ENCODE measurements at regions not wholly inside any gene's neighbourhood (a gene's known extent, or its start where the extent isn't known, plus 50 kb on each side); places are given as distances from the start of the nearest gene placed in this dataset.

GRCh38 chr3:40968666-40969065 lies 230.6 kb upstream of the CTNNB1 start:
- DNase-seq, result no peak

DNA sequence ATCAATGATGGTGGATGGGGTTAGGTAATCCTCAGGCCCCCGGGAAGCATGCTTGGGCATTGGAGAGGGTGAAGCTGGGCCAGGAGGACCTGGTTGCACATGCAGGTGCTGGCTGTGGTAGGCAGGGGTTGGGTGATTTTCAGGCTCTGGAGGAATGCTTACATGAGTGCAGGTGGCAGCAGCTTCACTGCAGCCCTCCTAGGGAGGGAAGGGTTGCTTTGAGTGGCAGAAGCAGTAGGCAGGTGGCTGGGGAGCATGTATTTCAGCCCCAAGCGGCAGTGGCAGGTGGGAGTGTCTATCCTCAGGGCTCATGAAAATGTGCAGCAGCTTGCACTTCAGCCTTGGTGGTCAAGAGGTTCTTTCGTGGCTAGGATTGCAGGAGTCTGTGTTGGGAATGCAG lies 230.0 kb upstream of the CTNNB1 start:
- no peak for DNase-seq

DNA sequence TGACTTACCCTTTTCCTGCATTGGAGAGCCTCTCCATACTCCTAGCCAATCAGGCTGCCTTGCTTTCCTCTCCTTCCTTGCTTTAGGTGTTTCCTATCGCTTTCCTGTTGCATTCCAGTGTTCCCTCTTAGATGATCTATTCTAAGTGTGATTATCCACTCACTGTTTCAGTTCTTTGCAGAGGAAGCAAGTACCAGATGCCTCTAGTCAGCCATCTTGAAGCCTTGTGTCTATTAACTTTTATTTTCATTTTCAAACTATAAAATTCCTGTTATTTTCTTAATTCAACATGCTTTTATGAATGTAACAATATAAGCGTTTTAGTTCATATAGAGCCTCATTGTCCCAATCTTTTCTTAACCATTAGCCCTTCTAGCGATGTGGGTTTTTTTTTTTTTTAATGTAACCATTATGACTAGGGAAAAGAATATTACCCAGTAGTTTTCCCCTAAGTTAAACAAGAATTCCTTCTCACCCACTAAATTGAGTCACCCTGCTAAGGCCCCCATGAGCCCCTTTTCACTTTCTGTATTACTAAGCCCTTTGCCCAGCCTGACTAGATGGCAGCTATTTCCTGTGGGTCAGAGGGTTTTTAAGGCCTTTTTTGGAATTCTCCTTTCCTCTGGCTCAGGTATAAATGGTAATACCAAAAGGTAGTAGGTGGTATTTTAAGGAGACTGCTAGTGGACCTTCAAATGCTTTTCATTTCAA lies 229.4 kb upstream of the CTNNB1 start:
- no peak for DNase-seq

GRCh38 chr3:40971191-40972168 lies 227.8 kb upstream of the CTNNB1 start:
- no peak for DNase-seq

- no peak for DNase-seq
Observed at GRCh38 chr3:40972350-40972749, 227.0 kb upstream of the CTNNB1 start.

GRCh38 chr3:40973141-40973540 lies 226.2 kb upstream of the CTNNB1 start:
- DNase-seq, result no peak

DNA sequence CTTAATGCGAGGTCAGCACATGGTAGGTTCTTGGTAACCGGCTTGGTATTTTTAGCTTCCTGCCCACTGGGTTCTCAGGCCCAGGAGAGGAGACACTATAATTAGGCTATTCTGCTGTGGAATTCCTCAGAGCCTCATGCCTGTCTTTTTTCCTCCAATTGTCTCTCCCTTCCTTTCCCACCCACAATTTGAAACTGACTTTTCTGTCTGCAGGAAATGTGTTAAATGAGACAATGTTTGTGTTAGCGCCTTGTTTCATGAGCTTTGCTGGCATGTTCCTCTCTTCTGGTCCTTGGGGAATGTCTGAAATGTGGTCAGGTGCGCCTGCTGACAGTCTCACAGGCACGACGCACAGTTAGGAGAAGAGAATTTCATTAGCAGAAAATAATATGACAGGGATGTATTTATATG lies 223.6 kb upstream of the CTNNB1 start:
- no peak for DNase-seq

DNA sequence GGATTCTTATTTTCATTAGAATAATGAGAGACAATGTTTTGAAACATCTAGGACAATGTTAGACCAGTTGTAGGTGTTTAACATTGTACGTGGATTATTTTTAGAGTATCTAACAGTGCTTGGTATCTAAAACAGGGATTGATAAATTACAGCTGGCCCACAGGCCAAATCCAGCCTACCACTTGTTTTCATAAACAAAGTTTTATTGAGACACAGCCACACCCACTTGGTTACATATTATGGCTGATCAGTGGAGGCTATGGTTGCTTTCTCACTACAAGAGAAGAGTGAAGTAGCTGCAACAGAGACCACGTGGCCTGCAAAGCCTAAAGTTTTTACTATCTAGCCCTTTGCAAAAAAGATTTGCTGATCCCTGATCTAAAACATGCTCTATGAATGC lies 223.1 kb upstream of the CTNNB1 start:
- no peak for DNase-seq

DNA sequence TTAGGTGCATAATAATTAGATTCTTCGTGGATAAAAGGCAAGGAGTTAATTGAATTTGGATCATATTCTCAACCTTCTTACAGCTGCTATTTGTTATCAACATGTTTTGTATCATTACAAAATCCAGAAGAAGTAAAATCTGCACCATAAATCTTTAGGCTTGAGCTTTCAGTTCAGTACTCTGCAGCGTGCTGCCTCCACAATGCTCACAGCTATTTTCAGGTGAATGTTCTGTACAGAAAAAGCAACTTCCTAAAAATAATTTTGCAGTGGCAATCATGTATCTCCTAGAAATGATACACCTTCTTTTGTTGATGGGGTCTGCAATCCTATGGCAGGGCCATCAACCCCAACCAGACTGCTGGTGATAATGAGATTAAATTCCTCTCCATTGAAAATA lies 220.9 kb upstream of the CTNNB1 start:
- DNase-seq, result no peak

GRCh38 chr3:40979962-40980361 lies 219.3 kb upstream of the CTNNB1 start:
- DNase-seq, result no peak

DNA sequence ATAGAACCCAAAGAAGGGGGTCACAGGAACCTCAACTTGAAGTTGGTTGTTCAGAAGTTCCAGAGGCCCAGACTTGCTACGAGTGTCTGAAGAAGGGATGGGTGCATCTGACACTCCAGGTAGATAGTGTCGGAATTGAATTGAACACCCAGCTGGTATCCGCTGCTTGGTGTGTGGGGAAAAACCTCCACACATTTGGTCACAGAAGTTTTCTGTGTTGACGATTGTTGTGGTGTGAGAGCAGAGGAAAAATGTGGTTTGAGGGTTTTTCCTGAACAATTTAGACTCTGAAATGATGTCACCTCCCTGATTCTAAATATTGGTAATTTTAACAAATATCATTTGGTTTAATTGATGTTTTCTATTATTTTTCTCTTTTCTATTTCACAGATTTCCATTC lies 218.8 kb upstream of the CTNNB1 start:
- DNase-seq, result no peak

- DNase-seq, result no peak
Observed at GRCh38 chr3:40985195-40985594, 214.1 kb upstream of the CTNNB1 start.

- no peak for DNase-seq
Observed at GRCh38 chr3:40988468-40988867, 210.8 kb upstream of the CTNNB1 start.

- DNase-seq, result no peak
Observed at GRCh38 chr3:40989141-40990061, 209.9 kb upstream of the CTNNB1 start.

GRCh38 chr3:40990062-40990456 lies 209.2 kb upstream of the CTNNB1 start:
- DNase-seq, result no peak

DNA sequence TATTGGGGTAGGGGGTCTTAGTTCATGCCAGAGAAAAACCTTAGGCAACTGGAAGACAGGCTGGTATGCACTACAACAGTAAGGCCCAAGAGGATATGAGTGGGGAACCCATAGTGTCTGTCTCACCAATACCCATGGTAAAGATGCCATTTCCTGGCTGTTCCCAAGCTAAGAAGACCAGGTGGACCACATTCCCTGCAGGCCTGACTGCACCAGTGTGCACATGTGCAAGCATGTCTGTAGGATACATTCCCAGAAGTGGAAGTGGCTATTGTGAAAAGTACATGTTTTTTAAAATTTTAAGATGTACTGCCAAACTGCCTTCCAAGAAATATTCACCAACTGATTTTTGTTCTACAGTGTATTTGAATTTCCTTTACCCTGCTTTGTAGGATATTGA lies 207.3 kb upstream of the CTNNB1 start:
- DNase-seq, result no peak

DNA sequence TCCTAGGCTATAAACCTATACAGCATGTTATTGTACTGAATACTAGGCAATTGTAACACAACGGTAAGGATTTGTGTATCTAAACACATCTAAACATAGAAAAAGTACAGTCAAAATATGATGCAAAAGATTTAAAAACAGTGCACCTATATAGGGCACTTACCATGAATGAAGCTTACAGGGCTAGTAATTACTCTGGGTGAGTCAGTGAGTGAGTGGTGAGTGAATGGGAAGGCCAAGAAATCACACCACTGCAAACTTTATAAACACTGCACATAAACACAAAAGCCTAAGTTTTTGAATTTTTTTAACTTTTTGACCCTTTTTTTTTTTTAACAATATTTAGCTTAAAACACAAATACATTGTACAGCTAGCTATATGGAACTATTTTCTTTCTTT lies 204.7 kb upstream of the CTNNB1 start:
- DNase-seq, result no peak

DNA sequence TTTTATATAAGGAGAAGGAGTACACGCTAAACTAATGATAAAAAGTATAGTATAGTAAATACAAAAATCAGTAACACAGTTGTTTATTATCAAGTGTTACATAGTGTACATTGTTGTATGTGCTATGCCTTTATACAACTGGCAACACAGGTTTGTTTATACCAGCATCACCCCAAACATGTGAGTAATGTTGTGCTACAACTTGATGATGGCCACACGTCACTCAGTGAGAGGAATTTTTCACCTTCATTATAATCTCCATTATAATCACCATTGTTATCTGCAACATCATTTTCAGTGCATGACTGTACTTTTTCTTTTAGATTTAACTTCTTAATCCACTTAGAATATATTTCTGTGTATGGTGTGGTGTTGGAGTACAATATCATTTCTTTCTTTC lies 204.0 kb upstream of the CTNNB1 start:
- no peak for DNase-seq

DNA sequence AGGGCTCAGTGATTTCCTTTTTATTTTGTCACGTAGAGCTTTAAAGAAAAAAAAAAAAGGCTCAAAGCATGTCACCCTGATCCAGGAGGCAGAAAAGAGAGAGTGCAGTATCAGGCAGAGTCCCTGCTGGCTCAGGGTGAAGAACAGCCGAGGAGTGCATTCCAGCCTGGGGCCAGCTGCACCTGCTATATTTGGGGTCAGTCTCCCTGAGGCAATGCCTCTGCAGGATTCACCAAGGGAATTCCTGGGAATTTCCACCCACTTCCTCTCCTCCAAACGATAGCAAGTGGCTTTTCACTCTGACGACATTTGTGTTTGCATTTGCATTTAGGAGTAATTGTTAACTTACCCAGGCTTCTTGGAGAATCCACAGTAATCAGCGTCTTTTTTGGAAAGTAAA lies 202.9 kb upstream of the CTNNB1 start:
- DNase-seq, result no peak

DNA sequence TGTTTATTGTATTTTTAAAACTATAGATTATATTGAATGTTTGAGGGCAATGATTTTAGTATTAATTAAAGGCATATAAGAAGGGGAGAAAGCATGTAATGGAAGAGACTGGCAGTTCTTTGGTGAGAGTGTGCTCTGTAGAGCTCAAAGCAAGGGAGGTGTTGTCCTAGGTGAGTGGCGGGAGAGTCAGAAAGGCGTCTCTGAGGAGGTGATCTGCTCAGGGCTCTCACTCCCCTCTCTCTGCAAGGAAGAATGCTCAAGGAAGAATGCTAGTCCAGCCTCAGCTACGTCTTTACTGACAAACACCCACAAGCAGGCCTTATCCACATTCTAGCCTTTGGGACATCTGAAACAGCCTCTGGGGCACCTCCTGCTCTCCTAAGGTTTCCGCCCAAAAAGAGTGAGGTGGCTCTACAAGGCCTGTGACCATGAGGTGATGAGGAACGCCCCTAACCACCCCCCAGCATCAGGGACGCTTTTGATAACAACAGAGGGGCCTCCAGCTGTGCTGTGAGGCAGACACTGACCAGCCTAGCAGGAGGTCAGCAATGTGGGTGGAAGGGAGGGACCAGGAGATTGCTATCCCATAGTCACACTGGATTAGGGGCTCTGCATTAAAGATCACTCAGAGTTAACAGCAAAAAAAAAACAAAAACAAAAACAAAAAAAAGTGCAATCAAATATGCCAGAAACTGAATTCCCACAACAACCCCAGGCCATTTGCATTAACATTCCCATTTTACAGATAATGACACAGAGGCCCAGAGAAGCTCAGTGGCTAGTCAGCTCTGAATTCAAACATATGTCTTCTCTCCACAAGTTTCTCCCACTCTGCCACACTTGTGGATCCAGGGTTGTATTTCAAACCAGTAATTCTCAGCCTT lies 202.2 kb upstream of the CTNNB1 start:
- DNase-seq, result no peak

- DNase-seq, result no peak
Observed at GRCh38 chr3:40997711-40998519, 201.4 kb upstream of the CTNNB1 start.
